Esophagus squamous epithelium (tissue), 4 donors: ENCODE measurements at regions not wholly inside any gene's neighbourhood (a gene's known extent, or its start where the extent isn't known, plus 50 kb on each side); places are given as distances from the start of the nearest gene placed in this dataset.

Source experiments
- CTCF ChIP-seq, 6 experiments: fragments of 450-650 bp in 4 of 6; fragments of 200-600 bp in 2 of 6; sonication (generic) in 2 of 6; IDR thresholded peaks; one replicate each; pipeline ENCODE4 v1.5.1; 2016 to 2019; ENCODE audit warnings: antibody characterized with exemption in 6 of 6, mild to moderate bottlenecking in 4 of 6, moderate library complexity in 4 of 6
- POLR2A ChIP-seq, 4 donors: fragments of 450-650 bp; IDR thresholded peaks; one replicate each; pipeline ENCODE4 v1.6.1; 2017; ENCODE audit warnings: antibody characterized with exemption in 4 of 4, mild to moderate bottlenecking in 4 of 4, moderate library complexity in 3 of 4

GRCh38 chr1:30253361-30253760 is 470.0 kb downstream of the MATN1 start:
- no peak for TF ChIP-seq CTCF (IDR thresholded peaks at IDR 0.05)
- TF ChIP-seq POLR2A (IDR thresholded peaks at IDR 0.05): no peak
